Small intestine (tissue), 7 donors: ENCODE measurements at regions not wholly inside any gene's neighbourhood (a gene's known extent, or its start where the extent isn't known, plus 50 kb on each side); places are given as distances from the start of the nearest gene placed in this dataset.
A peak's percentile ranks its signal among the peaks of the same experiment; 100 is the strongest.

Experiments used
- DNase-seq, 2 donors: peaks; one replicate each; pipeline versions ENCODE4 v3.0.0 to v3.0.0-alpha.2; 2013
- FAIRE-seq: peaks from 2 replicates; lab custom pipeline; 2012; peaks lifted over from hg19 to GRCh38; lab: Jason Lieb, UNC
- H3K27ac ChIP-seq, 3 donors: one replicate each; pipeline ENCODE4 v1.5.1; 2013; ENCODE audit warnings: low read length in 2 of 3, mild to moderate bottlenecking in 2 of 3, control low read depth in 1 of 3, inconsistent platforms in 1 of 3, low read depth in 1 of 3, moderate library complexity in 1 of 3
- H3K27me3 ChIP-seq, 3 donors: one replicate each; pipeline ENCODE4 v1.6.1; 2013; ENCODE audit warnings: low read length in 3 of 3, inconsistent platforms in 1 of 3; ENCODE audit not compliant: control insufficient read depth in 3 of 3, insufficient read depth in 3 of 3
- H3K36me3 ChIP-seq, 3 donors: one replicate each; pipeline ENCODE4 v1.6.1; 2013; ENCODE audit warnings: low read length in 3 of 3, inconsistent platforms in 1 of 3, low read depth in 1 of 3, mild to moderate bottlenecking in 1 of 3, moderate library complexity in 1 of 3; ENCODE audit not compliant: control insufficient read depth in 3 of 3, insufficient read depth in 2 of 3
- H3K4me1 ChIP-seq, 3 donors: one replicate each; pipeline ENCODE4 v1.6.1; 2013; ENCODE audit warnings: low read length in 2 of 3, inconsistent platforms in 1 of 3, low read depth in 1 of 3, mild to moderate bottlenecking in 1 of 3, moderate library complexity in 1 of 3; ENCODE audit not compliant: control insufficient read depth in 3 of 3, insufficient read depth in 2 of 3
- H3K4me3 ChIP-seq, 3 donors: one replicate each; pipeline ENCODE4 v1.5.1; 2013; ENCODE audit warnings: low read length in 3 of 3, control low read depth in 1 of 3, inconsistent platforms in 1 of 3, low read depth in 1 of 3, mild to moderate bottlenecking in 1 of 3, moderate library complexity in 1 of 3
- H3K9me3 ChIP-seq, 2 donors: one replicate each; pipeline ENCODE4 v1.6.1; 2013; ENCODE audit warnings: low read depth in 1 of 2, low read length in 1 of 2; ENCODE audit not compliant: control insufficient read depth in 2 of 2, insufficient read depth in 1 of 2
- WGBS, 3 donors: extraction: QIAGEN DNeasy Blood & Tissue Kit; methylation state at CpG; one replicate each; pipeline ENCODE4 v1.1.7; 2013; 5-methylcytosine and 5-hydroxymethylcytosine counted together
- donor health status: healthy with polysubstance abuse.
- donor health status: control.
- donor health status: control.
- donor health status: Bipolar disorder and iron deficiency.
- donor health status: healthy.

GRCh38 chr12:11555743-11556625 is 93.5 kb upstream of the ETV6 start:
- 9 to 34% (median 20%) methylated on average over 11 of the region's 11 CpGs for WGBS, 3 donors

GRCh38 chr12:11556682-11557081 is 92.8 kb upstream of the ETV6 start:
- H3K4me1 ChIP-seq, result no peaks in the 10 kb centered on the region
- no peak overlapping the region for H3K4me3 ChIP-seq
- no peaks in the 10 kb centered on the region for H3K9me3 ChIP-seq
- WGBS, 3 donors, result 19 to 52% (median 32%) methylated on average over 6 of the region's 6 CpGs
- H3K27me3 ChIP-seq, result no peaks in the 10 kb centered on the region
- H3K27ac ChIP-seq, result no peak overlapping the region
- H3K36me3 ChIP-seq, result no peaks in the 10 kb centered on the region
- FAIRE-seq, result no peak
- no peak for DNase-seq

More at GRCh38 chr12:11555743-11556625, 93.5 kb upstream of the ETV6 start:
- Histone ChIP-seq H3K27ac (no peak overlapping the region), H3K27me3 (no peaks in the 10 kb centered on the region), H3K36me3 (no peaks in the 10 kb centered on the region), H3K4me1 (no peaks in the 10 kb centered on the region), H3K9me3 (no peaks in the 10 kb centered on the region), H3K4me3 (peak overlapping the region in 1 of 3 donors; percentile 43)
- DNase-seq, result peak; percentile 44 to 63
- FAIRE-seq, result no peak

GRCh38 chr12:11559626-11560340 is 89.7 kb upstream of the ETV6 start:
- 90 to 97% (median 94%) methylated on average over 3 of the region's 3 CpGs for WGBS, 3 donors
- no peaks in the 10 kb centered on the region for H3K9me3 ChIP-seq
- H3K36me3 ChIP-seq, result no peaks in the 10 kb centered on the region
- no peaks in the 10 kb centered on the region for H3K27me3 ChIP-seq
- FAIRE-seq (no peak), DNase-seq (no peak)
- H3K4me3 ChIP-seq, result no peak overlapping the region
- no peak overlapping the region for H3K27ac ChIP-seq
- no peaks in the 10 kb centered on the region for H3K4me1 ChIP-seq

- H3K9me3 ChIP-seq, result no peaks in the 10 kb centered on the region
- no peak for FAIRE-seq
- no peak overlapping the region for H3K27ac ChIP-seq
- no peak overlapping the region for H3K4me3 ChIP-seq
- H3K36me3 ChIP-seq, result no peaks in the 10 kb centered on the region
- no peak for DNase-seq
- no peaks in the 10 kb centered on the region for H3K27me3 ChIP-seq
- H3K4me1 ChIP-seq, result no peaks in the 10 kb centered on the region
These were observed 88.1 kb upstream of the ETV6 start for GRCh38 chr12:11561411-11561810.

DNA sequence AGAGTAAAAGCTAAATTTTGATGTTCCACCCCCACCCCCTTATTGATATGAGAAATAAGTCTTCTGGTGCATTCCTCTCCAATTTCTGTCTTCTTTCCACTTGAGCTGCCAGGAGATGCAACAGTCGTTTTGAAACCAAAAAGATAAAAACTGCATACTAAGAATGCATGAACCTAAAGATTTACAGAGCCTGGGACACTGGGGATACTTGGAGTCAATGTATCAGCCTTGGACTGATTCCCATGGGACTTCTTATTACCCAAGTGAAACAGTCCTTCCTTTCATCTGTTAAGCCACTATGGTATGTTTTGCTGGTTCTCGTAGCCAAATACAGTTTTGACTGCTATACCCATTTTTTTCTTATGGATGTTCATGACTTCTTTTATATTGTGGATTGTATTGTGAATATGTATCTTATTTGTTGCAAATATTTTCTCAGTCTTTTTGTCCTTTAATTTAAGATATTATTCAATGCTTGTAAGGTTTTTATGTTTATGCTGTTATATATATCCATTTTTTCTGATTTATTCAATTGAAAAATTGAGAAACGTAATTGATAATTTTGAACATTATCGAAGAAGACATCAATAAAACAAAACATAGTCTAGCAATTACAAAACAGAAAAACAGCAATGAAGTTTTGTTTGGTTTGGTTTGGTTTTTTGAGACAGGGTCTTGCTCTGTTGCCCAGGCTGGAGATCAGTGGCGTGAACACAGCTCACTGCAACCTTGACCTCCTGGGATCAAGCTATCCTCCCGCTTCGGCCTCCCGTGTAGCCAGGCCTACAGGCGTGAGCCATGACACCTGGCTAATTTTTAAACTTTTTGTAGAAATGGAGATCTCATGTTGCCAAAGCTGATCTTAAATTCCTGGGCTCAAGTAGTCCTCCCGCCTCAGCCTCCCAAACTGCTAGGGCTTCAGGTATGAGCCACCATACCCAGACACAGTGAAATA is 85.4 kb upstream of the ETV6 start:
- 90 to 92% (median 91%) methylated on average over 10 of the region's 10 CpGs for WGBS, 3 donors
- FAIRE-seq, result no peak

DNA sequence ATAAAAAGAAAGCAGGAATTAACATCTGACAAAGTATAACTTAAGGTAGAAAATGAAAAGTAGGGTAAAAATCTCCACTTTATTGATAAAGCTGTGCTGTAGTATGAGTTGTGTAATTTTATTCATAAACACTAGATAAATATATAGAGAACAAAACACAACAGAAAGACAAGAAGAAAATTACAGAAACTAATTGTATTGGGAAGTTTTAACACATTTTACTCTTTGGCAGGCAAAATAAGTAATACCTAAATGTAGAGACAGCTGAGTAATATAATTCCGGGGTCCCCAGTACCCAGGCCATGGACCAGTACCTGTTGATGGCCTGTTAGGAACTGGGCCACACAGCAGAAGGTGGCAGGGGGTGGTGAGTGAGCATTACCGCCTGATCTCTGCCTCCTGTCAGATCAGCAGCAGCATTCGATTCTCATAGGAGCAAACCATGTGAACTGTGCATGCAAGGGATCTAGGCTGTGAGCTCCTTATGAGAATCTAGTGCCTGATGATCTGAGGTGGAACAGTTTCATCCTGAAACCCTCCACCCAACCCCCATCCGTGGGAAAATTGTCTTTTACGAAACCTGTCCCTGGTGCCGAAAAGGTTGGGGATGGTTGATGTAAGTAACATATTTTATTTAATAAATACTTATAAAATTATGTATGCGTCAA is 84.4 kb upstream of the ETV6 start:
- H3K4me1 ChIP-seq, result no peaks in the 10 kb centered on the region

More for the DNA sequence above, 85.4 kb upstream of the ETV6 start:
- DNase-seq, result no peak
- H3K27me3 ChIP-seq, result no peaks in the 10 kb centered on the region
- no peaks in the 10 kb centered on the region for H3K4me1 ChIP-seq
- no peak overlapping the region for H3K4me3 ChIP-seq
- no peak overlapping the region for H3K27ac ChIP-seq
- no peaks in the 10 kb centered on the region for H3K9me3 ChIP-seq
- H3K36me3 ChIP-seq, result no peaks in the 10 kb centered on the region

GRCh38 chr12:11565752-11566151 is 83.7 kb upstream of the ETV6 start:
- Histone ChIP-seq H3K36me3 (no peaks in the 10 kb centered on the region), H3K4me1 (no peaks in the 10 kb centered on the region), H3K4me3 (no peak overlapping the region), H3K27me3 (no peaks in the 10 kb centered on the region), H3K27ac (no peak overlapping the region), H3K9me3 (no peaks in the 10 kb centered on the region)
- FAIRE-seq, result no peak
- 60 to 77% (median 75%) methylated on average over 2 of the region's 2 CpGs for WGBS, 3 donors
- DNase-seq, result no peak

More for the DNA sequence above, 84.4 kb upstream of the ETV6 start:
- 74 to 87% (median 83%) methylated on average over 7 of the region's 7 CpGs for WGBS, 3 donors
- Histone ChIP-seq H3K36me3 (no peaks in the 10 kb centered on the region), H3K4me3 (no peak overlapping the region), H3K27me3 (no peaks in the 10 kb centered on the region), H3K9me3 (no peaks in the 10 kb centered on the region), H3K27ac (no peak overlapping the region)
- DNase-seq (no peak), FAIRE-seq (no peak)
